Superior temporal gyrus (tissue), 1 donor: ENCODE measurements at regions not wholly inside any gene's neighbourhood (a gene's known extent, or its start where the extent isn't known, plus 50 kb on each side); places are given as distances from the start of the nearest gene placed in this dataset.

ENCODE experiments used
- DNase-seq: peaks from one replicate; pipeline ENCODE4 v3.0.0-alpha.2; 2016; ENCODE audit errors: extremely low spot score

GRCh38 chr12:89962648-89963047, 254.0 kb upstream of the ATP2B1 start:
- no peak for DNase-seq

- DNase-seq, result no peak
Observed at GRCh38 chr12:89960607-89961394, 252.2 kb upstream of the ATP2B1 start.

- DNase-seq, result no peak
Observed at GRCh38 chr12:89960011-89960507, 251.4 kb upstream of the ATP2B1 start.

- no peak for DNase-seq
Observed at GRCh38 chr12:89959179-89959578, 250.5 kb upstream of the ATP2B1 start.

GRCh38 chr12:89954259-89954658, 245.6 kb upstream of the ATP2B1 start:
- DNase-seq, result no peak

GRCh38 chr12:89951694-89952060, 243.0 kb upstream of the ATP2B1 start:
- DNase-seq, result no peak

GRCh38 chr12:89951050-89951693, 242.5 kb upstream of the ATP2B1 start:
- no peak for DNase-seq

- no peak for DNase-seq
Observed at GRCh38 chr12:89950421-89950820, 241.8 kb upstream of the ATP2B1 start.

- DNase-seq, result no peak
Observed at GRCh38 chr12:89949457-89950195, 241.0 kb upstream of the ATP2B1 start.

GRCh38 chr12:89948271-89949175, 239.9 kb upstream of the ATP2B1 start:
- peak; percentile 51 for DNase-seq

- DNase-seq, result no peak
Observed at GRCh38 chr12:89947437-89948270, 239.0 kb upstream of the ATP2B1 start.

- DNase-seq, result no peak
Observed at GRCh38 chr12:89946518-89947135, 238.0 kb upstream of the ATP2B1 start.

GRCh38 chr12:89945123-89945522, 236.5 kb upstream of the ATP2B1 start:
- DNase-seq, result no peak

GRCh38 chr12:89943463-89943862, 234.8 kb upstream of the ATP2B1 start:
- no peak for DNase-seq

GRCh38 chr12:89941436-89941835, 232.8 kb upstream of the ATP2B1 start:
- no peak for DNase-seq

- DNase-seq, result no peak
Observed at GRCh38 chr12:89939522-89940215, 231.0 kb upstream of the ATP2B1 start.

GRCh38 chr12:89936631-89937030, 228.0 kb upstream of the ATP2B1 start:
- no peak for DNase-seq

- DNase-seq, result no peak
Observed at GRCh38 chr12:89935850-89936249, 227.2 kb upstream of the ATP2B1 start.

- DNase-seq, result no peak
Observed at GRCh38 chr12:89933911-89934310, 225.3 kb upstream of the ATP2B1 start.

- DNase-seq, result no peak
Observed at GRCh38 chr12:89932954-89933353, 224.3 kb upstream of the ATP2B1 start.
